ENCODE measurements at regions not wholly inside any gene's neighbourhood (a gene's known extent, or its start where the extent isn't known, plus 50 kb on each side); places are given as distances from the start of the nearest gene placed in this dataset.
"Not testable (repeated sequence)": the region's sequence is repeated elsewhere in the genome, so short reads cannot be mapped to it uniquely, and the experiment has no call there.

DNA sequence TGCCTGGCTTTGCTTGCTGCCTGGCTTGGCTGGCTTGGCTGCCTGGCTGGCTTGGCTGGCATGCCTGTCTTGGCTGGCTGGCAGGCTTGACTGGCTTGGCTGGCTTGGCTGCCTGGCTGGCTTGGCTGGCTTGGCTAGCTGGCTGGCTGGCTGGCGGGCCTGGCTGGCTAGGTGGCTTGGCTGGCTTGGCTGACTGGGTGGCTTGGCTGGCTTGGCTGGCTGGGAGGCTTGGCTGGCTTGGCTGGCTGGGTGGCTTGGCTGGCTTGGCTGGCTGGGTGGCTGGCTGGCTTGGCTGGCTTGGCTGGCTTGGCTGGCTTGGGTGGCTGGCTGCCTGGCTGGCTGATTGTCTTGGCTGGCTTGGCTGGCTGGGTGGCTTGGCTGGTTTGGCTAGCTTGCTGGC, 2826.4 kb downstream of the RPIA start:
- WGBS (ENCODE audit: extremely low coverage, insufficient read length, low lambda C conversion rate): no CpG with 5 or more reads among the region's 1 CpG
- not testable (repeated sequence) for H3K27me3 ChIP-seq (ENCODE audit: insufficient read depth, low read length); H3K23me2 ChIP-seq (ENCODE audit: insufficient read length, low read depth, low read length, poor library complexity, severe bottlenecking); H3K36me3 Mint-ChIP-seq (ENCODE audit: insufficient read depth in 1 of 3, low read depth in 3 of 3); H3K27ac ChIP-seq (ENCODE audit: insufficient read length, low read depth, low read length); H2BK15ac ChIP-seq (ENCODE audit: low read depth, low read length); H3K4me1 ChIP-seq (ENCODE audit: insufficient read depth, low read length); H4K8ac ChIP-seq (replicated peaks; ENCODE audit: insufficient read length, low read depth, low read length); H3K18ac ChIP-seq (ENCODE audit: insufficient read length, low read depth, low read length); H2BK12ac ChIP-seq (ENCODE audit: insufficient read length, low read depth, low read length); H3K4ac ChIP-seq (ENCODE audit: low read depth, low read length); H3K79me1 ChIP-seq (ENCODE audit: insufficient read depth, low read depth, low read length, poor library complexity, severe bottlenecking); H2BK5ac ChIP-seq (ENCODE audit: insufficient read length, low read length); H3K9me3 ChIP-seq (ENCODE audit: control insufficient read depth, low read depth, low read length); H3K23ac ChIP-seq (ENCODE audit: insufficient read length, low read depth, low read length); H3K27ac Mint-ChIP-seq; DNase-seq; H3T11ph ChIP-seq (ENCODE audit: low read length); H3K9ac ChIP-seq (ENCODE audit: extremely low read depth, insufficient read length, low read length); H3K4me1 Mint-ChIP-seq; H3K4me2 ChIP-seq (ENCODE audit: insufficient read depth, insufficient read length, low read length); H4K20me1 ChIP-seq (ENCODE audit: control insufficient read depth, insufficient read depth, insufficient read length); H4K5ac ChIP-seq (ENCODE audit: insufficient read length, low read depth, low read length); H3K56ac ChIP-seq (ENCODE audit: insufficient read length, low read depth, low read length); H3K79me2 ChIP-seq (ENCODE audit: insufficient read depth, low read length); H3K14ac ChIP-seq (ENCODE audit: insufficient read depth, low read length); H3K4me3 Mint-ChIP-seq; H2BK20ac ChIP-seq (ENCODE audit: low read depth, low read length, poor library complexity, severe bottlenecking); H2BK120ac ChIP-seq (ENCODE audit: low read depth, low read length, poor library complexity, severe bottlenecking); H2AK5ac ChIP-seq (ENCODE audit: insufficient read length, low read length); H2AFZ ChIP-seq (ENCODE audit: low read length); H4K91ac ChIP-seq (ENCODE audit: insufficient read length, low read depth, low read length); H3K27me3 Mint-ChIP-seq (ENCODE audit: low read depth); H3K9me3 Mint-ChIP-seq

DNA sequence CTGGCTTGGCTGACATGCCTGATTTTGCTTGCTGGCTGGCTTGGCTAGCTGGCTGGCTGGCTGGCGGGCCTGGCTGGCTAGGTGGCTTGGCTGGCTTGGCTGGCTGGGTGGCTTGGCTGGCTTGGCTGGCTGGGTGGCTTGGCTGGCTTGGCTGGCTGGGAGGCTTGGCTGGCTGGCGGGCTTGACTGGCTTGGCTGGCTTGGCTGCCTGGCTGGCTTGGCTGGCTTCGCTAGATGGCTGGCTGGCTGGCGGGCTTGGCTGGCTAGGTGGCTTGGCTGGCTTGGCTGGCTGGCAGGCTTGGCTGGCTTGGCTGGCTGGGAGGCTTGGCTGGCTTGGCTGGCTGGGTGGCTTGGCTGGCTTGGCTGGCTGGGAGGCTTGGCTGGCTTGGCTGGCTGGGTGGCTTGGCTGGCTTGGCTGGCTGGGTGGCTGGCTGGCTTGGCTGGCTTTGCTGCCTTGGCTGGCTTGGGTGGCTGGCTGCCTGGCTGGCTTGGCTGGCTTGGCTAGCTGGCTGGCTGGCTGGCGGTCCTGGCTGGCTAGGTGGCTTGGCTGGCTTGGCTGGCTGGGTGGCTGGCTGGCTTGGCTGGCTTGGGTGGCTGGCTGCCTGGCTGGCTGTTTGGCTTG, 2827.0 kb downstream of the RPIA start:
- not testable (repeated sequence) for H3K23me2 ChIP-seq (ENCODE audit: insufficient read length, low read depth, low read length, poor library complexity, severe bottlenecking); H3K27me3 ChIP-seq (ENCODE audit: insufficient read depth, low read length); H3K56ac ChIP-seq (ENCODE audit: insufficient read length, low read depth, low read length); DNase-seq; H2AFZ ChIP-seq (ENCODE audit: low read length); H3K4me1 ChIP-seq (ENCODE audit: insufficient read depth, low read length); H2BK20ac ChIP-seq (ENCODE audit: low read depth, low read length, poor library complexity, severe bottlenecking); H2BK120ac ChIP-seq (ENCODE audit: low read depth, low read length, poor library complexity, severe bottlenecking); H3K23ac ChIP-seq (ENCODE audit: insufficient read length, low read depth, low read length); H3K4me2 ChIP-seq (ENCODE audit: insufficient read depth, insufficient read length, low read length); H3K9me3 Mint-ChIP-seq; H3K14ac ChIP-seq (ENCODE audit: insufficient read depth, low read length); H3T11ph ChIP-seq (ENCODE audit: low read length); H4K91ac ChIP-seq (ENCODE audit: insufficient read length, low read depth, low read length); H3K9ac ChIP-seq (ENCODE audit: extremely low read depth, insufficient read length, low read length); H2AK5ac ChIP-seq (ENCODE audit: insufficient read length, low read length); H3K4me1 Mint-ChIP-seq; H4K8ac ChIP-seq (replicated peaks; ENCODE audit: insufficient read length, low read depth, low read length); H4K5ac ChIP-seq (ENCODE audit: insufficient read length, low read depth, low read length); H3K9me3 ChIP-seq (ENCODE audit: control insufficient read depth, low read depth, low read length); H4K20me1 ChIP-seq (ENCODE audit: control insufficient read depth, insufficient read depth, insufficient read length); H3K27me3 Mint-ChIP-seq (ENCODE audit: low read depth); H3K79me2 ChIP-seq (ENCODE audit: insufficient read depth, low read length); H2BK12ac ChIP-seq (ENCODE audit: insufficient read length, low read depth, low read length); H2BK15ac ChIP-seq (ENCODE audit: low read depth, low read length); H3K27ac Mint-ChIP-seq; H2BK5ac ChIP-seq (ENCODE audit: insufficient read length, low read length); H3K18ac ChIP-seq (ENCODE audit: insufficient read length, low read depth, low read length); H3K4me3 Mint-ChIP-seq; H3K4ac ChIP-seq (ENCODE audit: low read depth, low read length); H3K27ac ChIP-seq (ENCODE audit: insufficient read length, low read depth, low read length); H3K79me1 ChIP-seq (ENCODE audit: insufficient read depth, low read depth, low read length, poor library complexity, severe bottlenecking); H3K36me3 Mint-ChIP-seq (ENCODE audit: insufficient read depth in 1 of 3, low read depth in 3 of 3)
- WGBS (ENCODE audit: extremely low coverage, insufficient read length, low lambda C conversion rate): no CpG with 5 or more reads among the region's 5 CpGs
